HEK293T (cell line): ENCODE measurements at regions not wholly inside any gene's neighbourhood (a gene's known extent, or its start where the extent isn't known, plus 50 kb on each side); places are given as distances from the start of the nearest gene placed in this dataset.

Experiments
- ARNT ChIP-seq: fragments of 450-650 bp; IDR thresholded peaks from 2 replicates; pipeline ENCODE4 v1.6.1; 2017; ENCODE audit warnings: mild to moderate bottlenecking
- BHLHE40 ChIP-seq: fragments of 450-650 bp; IDR thresholded peaks from 2 replicates; pipeline ENCODE4 v1.6.1; 2016; ENCODE audit warnings: mild to moderate bottlenecking, moderate library complexity, borderline replicate concordance
- ELF4 ChIP-seq: fragments of 450-650 bp; IDR thresholded peaks from 2 replicates; pipeline ENCODE4 v1.6.1; 2017; ENCODE audit warnings: antibody characterized with exemption
- FOXK2 ChIP-seq: fragments of 450-650 bp; IDR thresholded peaks from 2 replicates; pipeline ENCODE4 v1.6.1; 2016; ENCODE audit warnings: mild to moderate bottlenecking
- PKNOX1 ChIP-seq: fragments of 450-650 bp; IDR thresholded peaks from 2 replicates; pipeline ENCODE4 v1.6.1; 2016
- SP1 ChIP-seq: fragments of 450-650 bp; IDR thresholded peaks from 2 replicates; pipeline ENCODE4 v1.6.1; 2017
- SUZ12 ChIP-seq: fragments of 450-650 bp; IDR thresholded peaks from 2 replicates; pipeline ENCODE4 v1.6.1; 2016; ENCODE audit warnings: mild to moderate bottlenecking

- TF ChIP-seq PKNOX1 (no peak), SUZ12 (no peak), BHLHE40 (no peak), SP1 (no peak), FOXK2 (no peak), ARNT (no peak), ELF4 (no peak)
These were observed 237.7 kb upstream of the TMEM72 start for GRCh38 chr10:44673245-44673983.
